Epithelial cell of esophagus (primary cell): ENCODE measurements at regions not wholly inside any gene's neighbourhood (a gene's known extent, or its start where the extent isn't known, plus 50 kb on each side); places are given as distances from the start of the nearest gene placed in this dataset.

Source experiments
- DNase-seq: peaks from one replicate; pipeline ENCODE4 v3.0.0; 2010; ENCODE audit warnings: low read depth
- H3K4me3 ChIP-seq: 2 replicates; pipeline ENCODE4 v1.5.1; 2011; ENCODE audit warnings: mild to moderate bottlenecking, low read length, control low read depth
- TF ChIP-seq, protein P1 (sequence below): IDR thresholded peaks from 2 replicates; pipeline ENCODE4 v1.5.1; 2011; ENCODE audit warnings: low read depth, mild to moderate bottlenecking, low read length, control low read depth, inconsistent platforms; ENCODE audit not compliant: insufficient read depth; ENCODE audit errors: missing control alignments

DNA sequence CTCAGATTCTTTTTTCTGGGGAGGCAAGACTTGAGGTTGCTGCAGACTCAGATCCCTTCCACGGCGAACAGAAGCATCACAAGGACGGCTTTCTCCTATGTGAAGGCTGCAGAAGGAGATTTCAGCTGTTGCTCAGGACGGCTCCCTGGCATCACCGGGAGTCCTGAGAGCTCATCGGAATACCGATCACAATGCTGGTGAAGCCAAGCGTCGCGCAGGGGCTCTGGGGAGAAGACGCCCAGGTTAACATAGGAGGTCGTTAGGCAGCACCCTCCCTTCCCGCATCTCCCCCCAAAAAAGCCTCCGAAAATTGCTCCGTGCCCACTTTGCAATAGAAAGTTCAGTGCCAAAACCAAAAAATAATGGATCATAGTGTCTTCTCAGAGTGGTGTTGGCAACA, 127.2 kb upstream of the TMEM132D start:
- TF ChIP-seq, protein P1, sequence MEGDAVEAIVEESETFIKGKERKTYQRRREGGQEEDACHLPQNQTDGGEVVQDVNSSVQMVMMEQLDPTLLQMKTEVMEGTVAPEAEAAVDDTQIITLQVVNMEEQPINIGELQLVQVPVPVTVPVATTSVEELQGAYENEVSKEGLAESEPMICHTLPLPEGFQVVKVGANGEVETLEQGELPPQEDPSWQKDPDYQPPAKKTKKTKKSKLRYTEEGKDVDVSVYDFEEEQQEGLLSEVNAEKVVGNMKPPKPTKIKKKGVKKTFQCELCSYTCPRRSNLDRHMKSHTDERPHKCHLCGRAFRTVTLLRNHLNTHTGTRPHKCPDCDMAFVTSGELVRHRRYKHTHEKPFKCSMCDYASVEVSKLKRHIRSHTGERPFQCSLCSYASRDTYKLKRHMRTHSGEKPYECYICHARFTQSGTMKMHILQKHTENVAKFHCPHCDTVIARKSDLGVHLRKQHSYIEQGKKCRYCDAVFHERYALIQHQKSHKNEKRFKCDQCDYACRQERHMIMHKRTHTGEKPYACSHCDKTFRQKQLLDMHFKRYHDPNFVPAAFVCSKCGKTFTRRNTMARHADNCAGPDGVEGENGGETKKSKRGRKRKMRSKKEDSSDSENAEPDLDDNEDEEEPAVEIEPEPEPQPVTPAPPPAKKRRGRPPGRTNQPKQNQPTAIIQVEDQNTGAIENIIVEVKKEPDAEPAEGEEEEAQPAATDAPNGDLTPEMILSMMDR, result no peak
- DNase-seq, result no peak
- no peak overlapping the region for H3K4me3 ChIP-seq

DNA sequence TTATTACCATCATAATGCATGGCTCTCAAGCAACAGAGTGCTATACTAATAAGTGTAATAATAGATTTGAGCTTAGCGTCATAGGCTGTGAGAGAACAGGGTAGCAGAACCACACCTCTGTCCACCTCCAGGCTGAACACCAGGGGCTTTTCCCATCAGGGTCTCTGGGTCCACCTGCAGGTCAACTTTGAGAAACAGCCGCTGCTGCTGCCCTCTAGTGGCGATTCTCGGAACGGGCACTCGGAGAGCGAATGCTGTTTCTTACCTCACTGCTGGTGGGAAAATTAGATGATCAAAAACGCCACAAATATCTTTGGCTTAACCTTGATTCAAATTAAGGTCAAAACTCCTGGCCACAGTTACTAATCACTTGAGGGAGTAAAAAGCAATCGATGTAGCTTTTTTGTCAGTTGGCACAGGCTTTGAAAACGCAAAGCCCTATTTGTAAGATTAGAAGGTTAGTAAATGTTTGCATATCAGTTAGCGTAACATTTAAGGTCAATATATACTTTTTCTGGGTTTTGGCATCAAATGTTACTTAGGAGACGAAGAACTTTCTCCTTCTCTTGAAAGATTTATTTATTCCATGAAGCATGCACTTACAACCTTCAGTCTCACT, 127.9 kb upstream of the TMEM132D start:
- DNase-seq, result peak; percentile 34

DNA sequence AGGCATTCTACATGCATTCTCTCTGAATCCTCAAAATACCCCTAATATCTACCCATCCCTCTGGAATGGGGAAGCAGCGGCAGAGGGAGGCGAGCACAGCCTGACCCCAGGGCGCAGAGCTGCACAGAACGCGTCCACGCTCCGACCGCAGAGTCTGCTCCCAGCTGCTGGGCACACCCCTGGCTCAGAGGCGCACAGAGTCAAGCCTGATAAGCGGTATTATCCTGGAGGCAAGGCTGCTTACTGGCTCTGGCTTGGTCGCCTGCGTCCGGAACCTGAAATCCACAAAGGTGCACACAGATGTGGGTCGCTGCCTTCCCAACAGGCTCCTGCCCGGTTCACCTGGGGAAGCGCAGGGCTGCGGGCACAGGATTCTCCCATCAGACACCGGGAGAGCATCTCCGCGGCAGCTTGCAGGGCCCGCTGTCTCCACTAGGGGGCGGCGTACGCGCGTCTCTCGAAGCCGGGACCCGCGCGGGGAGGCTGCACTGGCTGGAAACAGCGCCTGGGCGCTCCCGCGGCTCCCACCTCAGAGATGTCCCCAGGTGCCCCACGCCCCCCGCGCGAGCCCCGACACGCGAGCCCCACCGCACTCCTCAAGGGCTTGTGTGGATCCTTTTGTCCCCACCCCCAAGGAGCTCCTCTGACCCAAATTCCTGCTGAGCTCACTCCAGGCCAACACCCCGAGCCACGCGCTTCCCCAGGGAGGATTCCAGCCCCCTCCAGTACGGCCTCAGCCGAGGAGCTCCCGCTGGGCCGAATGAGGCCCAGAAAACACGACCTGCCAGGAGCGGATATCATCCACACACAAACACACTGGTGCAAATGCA, 120.1 kb upstream of the FZD10 start:
- TF ChIP-seq, protein P1, result peak; percentile 61
- DNase-seq, result peak; percentile 15
- no peak overlapping the region for H3K4me3 ChIP-seq

More for the DNA sequence above, 127.9 kb upstream of the TMEM132D start:
- TF ChIP-seq, protein P1, result peak; percentile 83
- no peak overlapping the region for H3K4me3 ChIP-seq

DNA sequence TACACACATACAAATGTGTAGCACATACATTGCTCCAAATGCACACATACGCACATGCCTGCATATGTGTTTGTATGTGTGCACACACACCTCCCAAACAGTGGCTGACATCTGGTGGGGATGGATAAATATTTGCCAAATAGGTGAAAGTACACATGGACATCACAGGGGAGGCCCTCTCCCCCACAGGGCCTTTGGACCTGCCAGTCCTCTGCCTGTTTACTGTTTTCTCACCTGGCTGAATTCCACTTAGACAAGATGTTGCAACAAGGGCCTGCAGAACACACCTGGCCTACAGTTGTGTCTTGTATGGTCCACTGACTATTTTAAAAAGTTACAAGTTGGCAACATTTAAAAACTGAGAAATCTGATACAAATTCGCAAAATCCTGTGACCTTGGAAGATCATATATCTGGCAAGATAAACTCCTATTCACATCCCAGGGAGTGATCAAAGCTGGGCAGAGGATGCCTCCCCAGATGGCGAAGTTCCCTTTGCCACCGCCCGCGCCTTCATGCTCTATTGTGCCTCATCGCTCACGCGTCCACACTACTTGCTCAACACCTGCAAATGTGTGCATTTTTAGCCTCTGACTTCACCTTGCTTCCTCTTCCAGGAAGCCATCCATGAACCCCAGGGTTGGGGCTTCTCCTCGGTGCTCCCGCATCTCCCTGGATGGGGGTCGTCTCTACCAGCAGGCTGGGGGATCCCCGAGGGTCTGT, 118.4 kb upstream of the FZD10 start:
- no peak for DNase-seq
- no peak overlapping the region for H3K4me3 ChIP-seq
- TF ChIP-seq, protein P1, result no peak

DNA sequence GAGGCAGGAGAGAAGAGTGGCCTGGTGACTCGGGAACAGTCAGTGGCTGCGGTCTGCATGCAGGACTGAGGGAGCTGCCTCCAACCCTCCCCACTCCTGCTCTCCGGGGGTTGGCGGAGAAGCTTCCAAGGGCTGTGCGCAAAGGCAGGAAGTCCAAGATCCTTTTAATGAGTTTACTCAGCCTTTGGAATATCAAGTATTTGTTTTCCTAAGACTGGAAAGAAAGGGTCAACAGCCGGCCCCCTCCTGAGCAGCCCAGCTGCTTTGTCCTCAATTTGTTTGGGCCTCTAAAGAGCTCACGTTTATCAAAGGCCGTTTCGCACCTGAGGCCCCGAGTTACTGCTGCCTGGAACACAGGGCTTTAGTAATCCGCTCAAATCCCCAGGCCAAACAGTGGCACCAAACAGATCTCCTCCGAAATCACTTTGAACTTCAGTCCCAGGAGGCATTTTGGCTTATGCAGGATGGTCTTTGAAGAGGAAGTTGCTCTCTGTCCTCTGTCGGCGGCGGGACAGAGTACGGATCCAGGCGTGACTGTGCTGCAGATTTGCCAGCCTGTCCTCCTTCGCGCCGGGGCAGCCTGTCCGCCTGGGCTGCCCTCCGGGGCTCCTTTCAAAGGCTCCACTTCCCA, 117.2 kb upstream of the FZD10 start:
- DNase-seq, result no peak
- TF ChIP-seq, protein P1, result no peak
- H3K4me3 ChIP-seq, result no peak overlapping the region

DNA sequence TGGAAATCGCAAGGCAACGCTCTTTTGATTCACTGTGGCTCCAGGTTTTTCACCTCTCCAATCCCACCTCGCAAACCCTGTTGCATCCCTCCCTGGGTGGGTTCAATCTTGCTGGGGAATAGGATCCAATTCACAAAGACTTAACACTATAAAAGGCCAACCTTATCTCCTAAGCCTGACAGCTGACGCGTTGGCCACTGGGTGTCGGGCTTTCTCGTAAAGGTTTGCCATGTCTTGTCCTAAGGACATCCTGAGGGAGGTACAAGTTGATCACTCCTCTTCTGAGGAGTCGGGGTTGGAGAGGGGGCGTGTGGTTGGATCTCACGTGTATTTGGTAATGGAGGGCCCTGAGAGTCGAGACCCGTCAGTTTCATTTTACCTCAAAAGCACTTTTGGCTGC, 112.6 kb upstream of the FZD10 start:
- no peak overlapping the region for H3K4me3 ChIP-seq
- TF ChIP-seq, protein P1, result peak; percentile 20
- peak; percentile 8 for DNase-seq
